NCI-H146 (cell line): ENCODE measurements at regions not wholly inside any gene's neighbourhood (a gene's known extent, or its start where the extent isn't known, plus 50 kb on each side); places are given as distances from the start of the nearest gene placed in this dataset.
"Not testable (repeated sequence)": the region's sequence is repeated elsewhere in the genome, so short reads cannot be mapped to it uniquely, and the experiment has no call there.

Experiments used
- DNase-seq: peaks from one replicate; lab custom pipeline; 2025; lab: John Stamatoyannopoulos, UW

DNA sequence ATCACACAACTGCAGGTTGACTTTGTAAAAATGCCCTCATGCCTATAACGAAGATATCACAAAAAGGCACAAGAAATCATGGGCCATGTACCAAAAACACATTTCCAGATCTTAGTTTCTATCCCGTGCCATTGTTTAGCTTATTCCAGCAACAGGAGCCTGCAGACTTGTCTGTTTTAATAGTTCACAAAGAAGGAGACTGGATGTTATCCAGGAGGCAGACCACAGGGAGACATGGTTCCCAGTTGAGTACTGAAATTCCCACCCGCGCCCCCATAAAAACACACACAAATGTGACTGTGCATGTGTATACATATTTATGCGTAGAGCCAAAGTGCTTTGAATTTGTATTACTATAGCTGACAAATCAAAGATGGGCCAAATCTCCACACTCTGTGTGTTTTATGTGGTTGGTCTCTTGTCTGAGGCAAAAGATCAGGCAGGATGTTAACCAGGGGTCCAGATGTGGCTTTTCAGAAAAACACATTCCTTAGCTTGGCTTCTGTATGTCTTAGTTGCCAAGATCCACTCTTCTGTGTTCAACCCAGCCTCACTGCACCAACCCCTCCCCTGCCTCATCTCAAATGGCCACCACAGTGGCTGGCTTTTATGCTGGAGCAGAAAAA, 469.2 kb upstream of the DIPK2B start:
- DNase-seq: no peak

DNA sequence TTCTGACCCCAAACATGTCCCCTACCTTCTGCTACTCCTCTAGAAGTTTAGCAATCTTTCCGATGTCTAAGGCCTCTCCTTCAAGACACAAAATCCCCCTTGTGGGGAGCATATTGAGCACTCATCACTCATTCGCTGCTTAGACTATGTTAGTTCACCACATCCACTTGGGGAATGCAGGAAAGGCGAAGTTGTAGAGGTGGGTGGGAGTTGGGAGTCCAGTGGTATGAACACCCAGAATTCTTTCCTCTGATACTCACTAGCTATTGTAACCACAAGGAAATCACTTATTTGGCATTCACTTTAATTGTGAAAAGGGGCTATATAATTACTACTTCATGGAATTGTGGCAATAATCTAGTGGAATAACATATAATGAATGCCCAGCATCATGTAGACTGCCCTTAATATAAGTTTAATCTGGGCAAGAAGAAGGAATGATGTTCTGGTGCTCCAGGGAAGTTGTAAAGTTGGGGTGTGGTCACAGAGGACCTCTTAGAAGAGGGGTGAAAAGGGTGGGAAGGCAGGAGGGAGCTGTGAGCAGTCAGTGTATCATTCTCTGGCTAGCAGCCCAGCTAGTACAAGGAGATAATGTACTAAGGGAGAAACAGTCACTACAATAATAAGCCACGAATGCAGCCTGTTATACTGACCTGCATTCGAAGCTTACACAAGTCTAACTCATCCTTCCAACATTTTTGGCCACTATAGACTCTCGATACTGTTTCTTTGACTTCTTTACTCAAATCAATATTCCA, 468.2 kb upstream of the DIPK2B start:
- DNase-seq: no peak

DNA sequence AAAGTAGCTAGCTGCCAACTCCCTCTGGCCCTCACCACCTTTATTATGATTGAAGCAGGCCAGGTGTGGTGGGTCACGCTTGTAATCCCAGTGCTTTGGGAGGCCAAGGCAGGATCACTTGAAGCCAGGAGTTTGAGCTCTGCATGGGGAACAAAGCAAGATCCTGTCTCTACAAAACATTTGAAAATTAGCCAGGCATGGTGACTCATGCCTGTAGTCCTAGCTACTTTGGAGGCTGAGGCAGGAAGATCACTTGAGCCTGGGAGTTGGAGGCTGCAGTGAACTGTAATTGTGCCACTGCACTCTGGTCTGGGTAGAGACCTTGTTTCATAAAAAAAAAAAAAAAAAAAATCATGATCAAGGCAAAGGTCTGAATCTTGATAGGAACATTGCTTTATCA, 467.0 kb upstream of the DIPK2B start:
- DNase-seq: no peak

DNA sequence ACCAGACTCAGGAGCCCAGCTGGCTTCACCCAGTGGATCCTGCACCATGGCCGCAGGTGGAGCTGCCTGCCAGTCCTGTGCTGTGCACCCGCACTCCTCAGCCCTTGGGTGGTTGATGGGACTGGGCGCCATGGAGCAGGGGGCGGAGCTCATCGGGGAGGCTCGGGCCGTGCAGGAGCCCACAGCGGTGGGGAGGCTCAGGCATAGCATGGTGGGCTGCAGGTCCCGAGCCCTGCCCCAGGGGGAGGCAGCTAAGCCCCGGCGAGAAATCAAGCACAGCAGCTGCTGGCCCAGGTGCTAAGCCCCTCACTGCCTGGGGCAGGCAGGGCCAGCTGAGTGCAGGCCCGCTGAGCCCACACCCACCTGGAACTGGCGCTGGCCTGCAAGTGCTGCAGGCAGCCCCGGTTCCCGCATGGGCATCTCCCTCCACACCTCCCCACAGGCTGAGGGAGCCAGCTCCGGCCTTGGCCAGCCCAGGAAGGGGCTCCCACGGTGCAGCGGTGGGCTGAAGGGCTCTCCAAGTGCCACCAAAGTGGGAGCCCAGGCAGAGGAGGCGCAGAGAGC, 464.1 kb upstream of the DIPK2B start:
- no peak for DNase-seq

DNA sequence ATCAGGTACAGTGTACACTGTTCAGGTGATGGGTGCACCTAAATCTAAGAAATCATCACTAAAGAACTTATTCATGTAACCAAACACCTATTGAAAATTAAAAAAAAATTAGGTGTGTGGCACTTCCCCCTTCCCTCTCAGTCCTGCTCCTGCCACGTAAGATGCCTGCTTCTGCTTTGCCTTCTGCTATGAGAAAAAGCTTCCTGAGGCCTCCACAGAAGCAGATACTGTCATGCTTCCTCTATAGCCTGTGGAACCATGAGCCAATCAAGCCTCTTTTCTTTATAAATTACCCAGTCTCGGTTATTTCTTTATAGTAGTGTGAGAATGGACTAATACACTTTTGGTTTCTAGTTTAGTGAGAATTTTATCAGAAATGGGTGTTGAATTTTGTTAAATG, 459.8 kb upstream of the DIPK2B start:
- DNase-seq: no peak

DNA sequence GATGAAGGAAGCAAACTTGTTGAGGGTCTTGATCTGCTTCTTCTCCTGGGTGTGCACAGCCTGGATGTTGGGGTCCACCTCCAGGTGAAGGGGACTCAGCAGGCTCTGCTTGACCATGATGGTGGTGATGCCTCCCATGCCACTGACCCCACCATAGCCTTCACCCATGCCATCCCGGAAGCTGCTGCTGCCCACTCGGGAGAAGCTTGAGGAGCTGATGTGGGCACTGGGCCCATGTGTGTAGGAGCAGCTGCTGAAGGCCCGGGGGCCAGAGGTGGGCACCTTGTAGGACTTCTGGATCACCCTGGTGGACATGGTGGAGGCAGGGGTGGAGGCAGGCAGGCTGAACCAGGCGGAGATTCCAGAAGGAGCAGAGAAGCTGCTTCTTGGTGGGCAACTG, 432.7 kb upstream of the DIPK2B start:
- no peak for DNase-seq

DNA sequence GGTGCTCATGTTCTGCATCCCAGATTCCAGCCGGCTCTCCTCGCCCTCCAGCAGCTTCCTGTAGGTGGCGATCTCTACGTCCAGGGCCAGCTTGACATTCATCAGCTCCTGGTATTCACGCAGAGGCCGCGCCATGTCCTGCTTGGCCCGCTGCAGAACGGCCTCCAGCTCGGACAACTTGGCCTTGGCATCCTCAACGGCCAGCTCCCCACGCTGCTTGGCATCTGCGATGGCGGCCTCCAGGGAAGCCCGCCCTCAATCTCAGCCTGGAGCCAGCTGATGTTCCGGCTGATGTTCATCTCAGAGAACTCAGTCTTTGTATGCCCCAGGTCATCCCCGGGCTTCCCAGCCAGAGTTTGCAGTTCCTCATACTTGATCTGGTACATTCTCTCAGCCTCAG, 431.8 kb upstream of the DIPK2B start:
- DNase-seq: no peak

DNA sequence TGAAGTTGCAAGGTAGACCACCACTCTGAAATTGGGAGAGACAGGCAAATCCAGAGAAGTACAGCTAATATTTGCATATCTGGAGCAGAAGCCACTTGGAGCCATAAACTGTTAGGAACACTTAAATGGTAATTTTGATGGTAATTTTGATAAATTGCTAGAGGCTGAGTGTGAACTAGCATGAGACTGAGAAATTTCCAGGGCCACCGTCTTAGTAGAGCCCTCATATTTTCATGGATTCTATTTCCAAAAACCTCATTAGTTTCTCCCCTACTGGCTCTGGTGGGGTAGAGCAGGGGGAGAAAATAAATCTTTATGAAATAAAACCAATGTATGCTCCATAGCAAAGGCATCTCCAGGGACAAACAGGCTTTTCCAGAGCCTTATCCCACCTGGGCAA, 429.4 kb upstream of the DIPK2B start:
- no peak for DNase-seq

DNA sequence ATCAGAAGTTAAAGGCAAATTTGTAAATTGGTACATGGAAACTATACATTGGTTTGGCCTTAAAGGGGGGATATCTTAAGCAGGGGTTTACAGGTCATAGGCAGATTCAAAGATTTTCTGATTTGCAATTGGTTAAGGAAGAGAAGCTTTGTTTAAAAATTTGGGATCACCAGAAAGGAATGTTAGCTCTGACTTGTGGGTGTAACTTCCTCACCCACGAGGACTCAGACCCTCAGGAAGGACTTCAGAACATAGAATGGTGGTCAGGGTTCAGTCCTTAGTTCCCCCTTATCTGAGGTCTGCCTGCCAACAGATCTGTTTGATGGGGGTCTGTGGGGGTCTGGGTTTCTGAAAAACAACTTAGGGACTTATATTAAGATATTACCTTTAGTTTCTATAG, 427.4 kb upstream of the DIPK2B start:
- no peak for DNase-seq

DNA sequence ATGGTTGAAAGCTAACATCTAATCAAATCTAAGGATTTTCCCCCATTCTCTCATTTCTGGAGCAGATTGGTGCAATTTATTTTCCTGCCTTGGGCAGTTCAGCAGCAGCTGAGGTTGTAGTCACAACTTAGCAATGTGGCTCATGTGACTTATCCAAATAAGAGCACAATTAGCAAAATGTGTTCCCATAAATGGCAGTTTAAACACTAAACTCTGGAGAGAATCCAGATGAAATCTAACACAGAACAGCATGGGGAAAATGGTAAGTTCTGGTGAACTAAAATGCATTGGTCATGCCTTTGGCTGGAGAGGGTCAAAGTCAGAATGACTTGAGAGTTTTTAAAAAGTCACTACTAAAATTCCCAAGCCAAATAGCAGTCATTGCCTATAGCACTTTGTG, 422.6 kb upstream of the DIPK2B start:
- DNase-seq: peak; percentile 20

DNA sequence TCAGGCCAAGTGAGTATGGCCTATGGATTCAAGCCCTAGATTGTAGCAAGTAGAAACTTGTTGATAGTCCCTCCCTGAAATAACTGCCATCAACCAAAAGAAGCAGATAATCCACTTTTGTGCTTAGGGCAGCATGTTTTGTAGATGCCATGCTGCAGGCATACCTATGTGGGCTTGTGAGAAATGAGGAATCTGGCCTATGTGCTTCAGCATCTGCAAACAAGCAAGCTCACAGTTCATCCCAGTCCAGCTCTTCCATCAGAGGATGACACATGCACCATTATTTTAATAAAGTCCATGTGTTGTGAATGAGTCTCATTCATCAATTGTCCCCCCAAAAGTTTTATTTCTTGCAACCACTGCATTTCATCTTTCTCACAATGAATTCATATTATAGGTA, 421.9 kb upstream of the DIPK2B start:
- no peak for DNase-seq

DNA sequence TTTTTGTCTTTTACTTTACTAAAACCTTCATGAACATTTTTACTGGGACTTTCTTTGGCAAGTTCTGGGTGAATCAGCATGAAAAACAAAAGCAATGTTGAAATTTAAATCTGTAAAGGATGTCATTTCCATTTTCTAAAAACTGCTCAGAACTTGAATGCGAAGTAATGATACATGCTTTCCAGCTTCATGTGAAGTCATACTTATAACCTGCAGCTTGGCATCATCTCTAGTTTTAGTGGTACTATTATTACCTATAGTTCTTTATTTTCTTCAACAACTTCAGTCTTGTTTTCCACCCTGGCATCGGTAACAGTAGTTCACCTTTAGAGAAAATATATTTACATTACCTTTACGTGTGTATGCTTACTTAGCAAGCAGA, 421.4 kb upstream of the DIPK2B start:
- DNase-seq: no peak

DNA sequence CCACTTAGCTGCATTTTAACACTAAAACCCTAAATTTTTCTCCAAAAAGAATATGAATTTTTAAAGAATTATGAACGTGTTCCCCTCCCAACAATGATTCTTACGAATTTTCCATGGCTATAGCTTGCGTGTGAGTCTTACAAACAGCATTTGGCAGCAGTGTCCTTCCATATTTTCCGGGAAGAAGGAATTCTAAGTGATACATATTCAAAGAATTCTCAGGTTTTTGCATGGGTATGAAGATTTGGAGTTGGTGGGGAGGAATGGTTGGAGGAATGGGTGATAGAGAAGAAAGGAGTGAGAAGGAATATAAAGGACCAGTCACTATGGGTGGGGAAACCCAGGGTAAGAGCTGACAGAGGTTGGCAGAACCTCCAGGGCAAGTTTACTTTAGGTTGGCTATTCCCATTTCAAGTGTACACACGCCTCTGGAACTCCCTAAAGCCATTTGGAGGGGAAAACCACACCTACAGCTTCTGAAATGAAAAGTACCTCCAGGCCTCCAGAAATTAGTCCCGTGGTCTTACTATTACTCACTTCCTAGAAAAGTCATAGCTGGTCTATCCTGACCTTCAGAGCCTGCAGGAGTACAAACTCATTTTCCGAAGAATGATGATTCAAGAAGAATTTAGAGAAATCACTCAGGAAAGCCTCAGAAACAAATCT, 420.8 kb upstream of the DIPK2B start:
- no peak for DNase-seq

DNA sequence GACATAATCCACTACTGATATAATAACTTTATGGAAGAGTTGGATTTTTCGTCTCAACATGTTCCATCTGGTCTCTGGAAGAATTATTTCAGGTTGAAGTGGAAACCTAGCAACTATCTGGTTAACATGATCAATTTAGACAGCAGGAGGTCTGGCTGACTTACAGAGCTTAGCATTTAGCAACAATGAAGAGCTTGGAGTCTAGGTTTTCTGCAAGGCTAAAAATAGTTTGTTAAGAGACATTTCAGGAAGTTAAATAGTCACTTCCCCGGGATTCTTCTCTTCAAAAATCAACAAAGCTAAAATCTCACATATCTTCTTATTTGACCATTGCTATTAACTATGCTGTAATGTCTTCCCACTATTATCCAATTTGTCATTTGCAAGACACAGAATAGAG, 418.6 kb upstream of the DIPK2B start:
- DNase-seq: peak; percentile 53

DNA sequence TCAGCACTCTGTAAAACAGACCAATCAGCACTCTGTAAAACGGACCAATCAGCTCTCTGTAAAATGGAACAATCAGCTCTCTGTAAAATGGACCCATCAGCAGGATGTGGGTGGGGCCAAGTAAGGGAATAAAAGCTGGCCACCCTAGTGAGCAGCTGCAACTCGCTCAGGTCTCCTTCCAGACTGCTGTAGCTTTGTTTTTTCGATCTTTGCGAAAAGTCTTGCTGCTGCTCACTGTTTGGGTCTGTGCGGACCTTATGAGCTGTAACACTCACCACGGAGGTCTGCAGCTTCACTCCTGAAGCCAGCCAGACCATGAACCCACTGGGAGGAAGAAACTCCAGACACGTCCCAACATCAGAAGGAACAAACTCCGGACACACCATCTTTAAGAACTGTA, 414.9 kb upstream of the DIPK2B start:
- DNase-seq: not testable (repeated sequence)

DNA sequence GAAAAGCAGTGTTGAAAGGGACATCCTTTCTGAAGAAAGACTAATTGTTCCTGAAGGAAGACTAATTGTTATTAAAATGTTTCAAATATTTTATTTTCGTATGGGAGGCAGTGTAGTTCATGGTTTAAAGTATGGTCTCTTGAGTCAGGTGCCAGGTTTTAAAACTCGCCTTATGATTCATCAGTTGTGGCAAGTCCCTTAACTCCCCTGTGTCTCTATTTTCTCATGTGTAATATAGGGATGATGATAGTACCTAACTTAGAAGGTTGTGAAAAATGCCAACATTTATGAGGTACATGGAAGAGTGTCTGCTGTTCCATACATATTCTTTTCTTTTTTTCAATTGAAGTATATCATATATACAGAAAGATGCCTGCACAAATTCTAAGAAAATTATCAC, 414.2 kb upstream of the DIPK2B start:
- DNase-seq: no peak

DNA sequence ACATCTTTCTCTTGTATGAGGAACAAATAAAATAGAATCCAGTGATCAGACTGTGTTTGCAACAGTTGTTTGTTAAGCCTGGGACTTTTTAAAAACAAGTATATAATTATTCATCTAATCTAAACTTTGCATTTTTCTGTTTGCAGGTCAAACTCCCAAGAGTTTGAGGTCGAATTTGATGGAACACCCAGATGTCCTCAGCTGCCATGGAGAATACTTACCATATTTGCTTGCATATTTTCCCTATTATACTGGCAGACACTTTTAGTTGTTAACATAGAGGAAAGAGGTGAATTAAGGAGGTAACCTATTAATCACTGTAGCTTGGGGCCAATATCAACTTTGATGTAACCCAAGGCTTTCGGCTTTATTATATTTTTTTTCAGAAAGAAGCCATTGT, 401.5 kb upstream of the DIPK2B start:
- DNase-seq: no peak

DNA sequence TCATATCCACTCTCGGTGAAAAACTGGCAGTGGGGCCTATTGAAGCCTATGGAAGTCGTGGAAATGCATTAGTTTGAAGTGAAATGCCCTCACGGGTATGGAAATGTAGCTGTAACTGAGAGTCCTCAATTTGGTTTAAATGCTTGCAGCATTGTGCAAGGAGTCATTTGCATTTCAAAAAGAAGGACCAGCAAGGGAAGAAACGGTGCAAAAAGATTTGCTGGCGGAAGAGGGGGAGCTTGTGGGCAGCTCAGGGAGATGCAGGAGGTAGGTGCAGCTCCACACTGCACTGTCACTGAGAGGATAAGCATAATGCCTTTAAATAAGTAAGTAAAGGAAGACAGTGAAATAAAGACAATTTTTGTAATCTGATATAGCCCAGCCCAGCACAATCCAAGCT, 400.4 kb upstream of the DIPK2B start:
- DNase-seq: no peak

DNA sequence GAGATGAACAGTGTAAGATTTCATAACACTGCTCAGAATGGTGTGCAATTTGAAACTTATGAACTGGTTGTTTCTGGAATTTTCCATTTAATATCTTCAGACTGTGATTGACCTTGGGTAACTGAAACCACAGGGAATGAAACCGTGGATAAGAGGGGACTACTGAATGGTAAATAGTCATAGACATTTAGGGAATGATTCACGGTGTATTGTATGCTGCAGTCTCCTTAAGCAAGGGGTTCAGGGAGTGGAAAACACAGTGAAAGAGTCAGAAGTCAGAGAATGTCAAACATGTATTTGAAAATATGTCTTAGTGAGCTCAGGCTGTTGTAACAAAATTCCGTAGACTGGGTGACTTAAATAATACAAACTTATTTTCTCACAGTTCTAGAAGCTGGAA, 398.2 kb upstream of the DIPK2B start:
- DNase-seq: no peak

DNA sequence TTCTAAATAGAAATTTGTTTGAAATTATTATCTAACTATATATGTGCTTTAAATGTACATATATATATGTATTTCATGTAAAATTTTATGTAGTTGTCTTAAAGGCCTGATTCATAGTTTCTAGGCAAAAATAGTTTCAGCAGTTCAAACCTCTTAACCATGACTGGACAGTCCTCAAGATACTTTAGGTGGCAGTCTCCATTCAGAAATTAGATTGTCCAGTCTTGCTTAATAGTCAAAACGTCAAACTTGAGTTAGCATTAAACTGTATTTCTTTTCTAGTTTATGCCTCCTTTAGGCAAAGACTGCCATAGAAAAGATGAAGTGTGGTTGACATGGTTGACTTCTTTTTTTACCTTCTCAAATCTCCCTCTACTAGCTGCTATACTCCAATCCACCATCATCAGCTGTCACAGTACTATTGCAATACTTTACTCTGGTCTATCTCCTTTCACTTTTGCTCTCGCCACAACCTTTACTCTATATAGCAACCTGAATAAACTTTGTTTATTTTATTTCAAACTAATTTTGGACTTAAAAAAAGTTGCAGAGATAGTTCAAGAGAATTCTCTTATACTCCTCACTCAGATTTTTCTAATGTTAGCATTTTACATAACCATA, 395.6 kb upstream of the DIPK2B start:
- DNase-seq: no peak

DNA sequence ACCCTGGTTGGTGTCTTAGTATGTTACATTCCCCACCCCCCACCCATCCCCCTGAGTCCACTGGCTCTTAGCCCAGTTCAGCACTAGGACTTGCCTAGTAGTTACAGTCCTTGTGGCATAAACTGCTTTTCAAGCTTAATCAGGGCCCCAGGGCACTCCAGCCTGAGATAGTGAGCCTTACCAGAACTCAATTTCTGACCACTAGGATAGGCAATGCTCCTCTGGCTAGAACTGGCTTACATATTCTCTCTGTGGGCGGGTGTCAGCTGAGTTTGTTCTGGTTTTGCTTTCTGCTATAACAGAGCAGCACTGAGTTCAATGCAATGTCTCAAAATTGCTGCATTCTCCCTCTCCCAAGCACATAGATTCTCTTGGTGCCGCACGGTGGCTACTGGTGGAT, 391.4 kb upstream of the DIPK2B start:
- no peak for DNase-seq

DNA sequence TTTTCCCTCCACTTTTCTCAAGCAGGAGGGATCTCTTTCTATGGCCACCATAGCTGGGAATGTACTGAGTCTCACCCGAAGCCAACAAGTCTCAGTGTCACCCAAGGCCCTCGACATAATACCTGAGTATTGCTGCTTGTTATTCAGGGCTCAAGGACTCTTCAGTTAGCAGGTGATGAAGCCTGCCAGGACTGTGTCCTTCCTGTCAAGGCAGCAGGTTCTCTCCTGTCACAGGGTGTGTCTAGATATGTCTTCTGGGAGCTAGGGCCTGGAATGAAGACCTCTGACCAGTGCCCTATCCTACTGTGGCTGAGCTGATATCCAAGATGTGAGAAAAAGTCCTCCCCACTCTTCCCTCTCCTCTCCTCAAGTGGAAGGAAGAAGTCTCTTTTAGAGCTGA, 391.0 kb upstream of the DIPK2B start:
- no peak for DNase-seq

DNA sequence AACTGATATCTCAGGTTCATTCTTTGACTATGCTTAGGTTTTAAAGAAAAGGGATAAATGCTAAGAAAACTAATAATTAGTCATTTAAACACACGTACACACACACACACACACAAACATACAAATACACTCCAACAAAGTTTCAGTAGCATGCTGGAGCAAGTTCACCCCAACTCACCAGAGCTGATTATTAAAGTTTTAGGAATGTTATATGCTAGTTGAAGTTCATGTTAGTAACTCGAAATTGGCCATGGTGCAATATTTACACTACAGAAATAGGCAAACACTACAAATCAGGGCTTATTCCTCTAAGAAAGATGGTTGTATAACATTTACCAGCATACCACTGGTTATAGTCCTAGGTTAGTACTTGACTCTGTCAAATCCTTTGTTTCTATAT, 384.0 kb upstream of the DIPK2B start:
- no peak for DNase-seq
